ENCODE measurements at regions not wholly inside any gene's neighbourhood (a gene's known extent, or its start where the extent isn't known, plus 50 kb on each side); places are given as distances from the start of the nearest gene placed in this dataset.

DNA sequence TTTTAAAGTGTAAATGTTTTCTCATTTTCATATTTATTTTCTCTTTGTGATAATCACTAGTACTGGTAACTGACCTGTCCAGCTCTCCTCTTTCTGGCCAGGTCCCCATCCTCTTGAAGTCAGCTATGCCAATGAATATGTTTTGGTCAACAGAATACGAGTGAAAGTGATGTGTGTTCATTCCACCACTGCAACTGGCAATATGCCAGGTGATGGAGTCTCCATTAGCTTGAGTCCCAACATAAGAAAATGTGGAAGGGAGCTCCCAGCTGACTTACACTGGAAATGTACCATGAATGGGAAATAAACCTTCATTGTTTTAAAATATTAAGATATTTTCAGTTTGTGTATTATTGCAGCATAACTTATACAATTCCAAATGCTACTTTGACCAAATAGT, 75.8 kb downstream of the CCDC34 start:
- DNase-seq, result no peak

DNA sequence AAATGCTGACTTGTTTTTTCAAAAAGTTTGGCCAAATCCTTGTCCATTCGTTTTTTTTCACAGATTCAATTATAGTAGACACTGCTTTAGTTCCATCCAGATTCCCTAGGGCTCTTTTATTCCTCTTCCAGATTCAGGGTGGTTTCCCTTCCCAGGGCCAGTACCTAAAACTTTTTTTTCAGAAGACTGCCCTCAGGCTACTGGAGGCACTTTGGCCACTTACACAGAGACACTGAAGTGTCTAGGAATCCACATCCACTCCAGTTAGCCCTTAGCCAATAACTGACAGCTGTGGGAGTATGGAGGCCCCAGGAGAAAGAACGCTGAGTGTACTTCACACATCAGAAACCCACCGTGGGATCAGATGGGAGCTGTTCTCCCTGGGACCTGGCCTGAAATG, 77.3 kb downstream of the CCDC34 start:
- no peak for DNase-seq

DNA sequence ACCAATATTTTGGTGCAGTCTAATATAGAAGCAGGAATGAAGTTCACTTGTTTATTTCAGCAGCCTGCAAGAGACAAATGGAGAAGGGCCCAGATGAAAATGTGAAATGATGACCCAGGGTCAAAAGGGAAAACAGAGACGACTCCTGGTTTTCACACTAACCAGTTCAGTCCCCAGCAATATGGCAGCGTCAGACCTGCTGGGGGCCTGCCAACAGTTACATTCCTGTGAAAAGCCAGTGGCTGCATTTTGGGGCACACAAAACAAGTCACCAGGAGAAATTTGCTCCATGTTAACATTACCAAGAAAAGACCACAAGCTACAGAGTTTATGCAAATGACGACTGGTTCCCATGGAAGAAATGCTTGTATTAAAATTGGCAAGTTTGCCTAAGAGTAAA, 80.2 kb downstream of the CCDC34 start:
- no peak for DNase-seq

DNA sequence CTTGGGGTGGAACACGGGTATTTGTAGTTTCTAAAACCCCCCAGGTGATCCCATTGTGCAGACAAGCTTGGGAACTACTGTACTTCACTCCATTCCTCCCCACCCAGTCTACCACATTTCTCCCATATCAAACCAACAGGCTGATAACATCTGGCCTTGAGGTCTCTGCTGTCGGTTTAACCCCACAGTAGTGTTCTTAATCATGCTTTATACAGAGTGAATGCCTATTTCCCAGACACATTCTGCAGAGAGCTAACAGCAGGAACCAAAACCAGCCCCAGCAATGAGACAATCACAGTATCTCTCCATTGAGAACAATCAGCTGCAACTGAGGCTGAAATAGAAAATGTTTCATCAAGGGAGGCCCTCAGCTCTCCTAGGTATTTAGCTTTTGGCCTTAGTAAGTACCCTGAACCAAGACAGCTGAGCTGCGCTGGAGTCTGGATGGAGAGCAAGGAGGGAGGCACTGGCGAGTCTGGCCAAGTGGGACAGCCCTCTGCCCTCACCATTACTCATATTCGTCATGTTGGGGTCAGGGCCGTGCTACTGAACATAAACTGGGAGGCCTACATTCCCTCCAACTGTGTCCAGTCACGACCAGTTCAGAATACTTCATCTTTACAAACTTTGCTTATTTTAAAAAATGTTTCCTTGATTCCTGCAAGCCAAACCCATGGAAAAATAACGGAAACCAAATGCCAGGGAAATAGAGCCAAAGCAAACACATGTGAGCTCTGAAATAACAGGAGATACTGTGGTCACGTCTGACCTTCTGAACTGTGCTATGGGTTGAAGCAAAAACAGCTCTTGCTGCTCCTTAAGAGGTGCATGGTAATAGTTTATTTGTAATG, 81.0 kb downstream of the CCDC34 start:
- DNase-seq, result no peak

- DNase-seq, result no peak
Observed at GRCh38 chr11:27281276-27281675, 81.7 kb downstream of the CCDC34 start.

DNA sequence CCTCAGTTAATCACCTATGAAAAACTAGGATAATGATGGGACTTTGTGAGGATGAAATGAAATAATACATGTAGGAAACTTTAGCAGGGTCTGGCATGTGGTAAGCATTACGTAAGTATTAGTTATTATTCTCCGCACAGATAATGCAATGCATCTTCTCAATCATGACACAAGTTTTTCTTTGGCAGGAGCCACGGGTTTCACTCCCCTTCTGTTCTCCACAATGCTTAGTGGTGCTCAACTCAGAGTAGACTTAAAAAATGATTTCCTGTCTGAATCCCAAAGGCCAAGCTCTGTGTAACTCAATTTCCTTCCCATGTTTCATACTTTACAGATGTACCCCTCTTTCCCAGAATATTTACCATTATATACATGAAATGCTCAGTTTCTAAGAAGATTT, 82.9 kb downstream of the CCDC34 start:
- DNase-seq, result no peak

GRCh38 chr11:27279460-27279859, 83.6 kb downstream of the CCDC34 start:
- no peak for DNase-seq

- DNase-seq, result no peak
Observed at GRCh38 chr11:27277843-27278242, 85.2 kb downstream of the CCDC34 start.

- no peak for DNase-seq
Observed at GRCh38 chr11:27276141-27276540, 86.9 kb downstream of the CCDC34 start.

- no peak for DNase-seq
Observed at GRCh38 chr11:27274854-27275395, 88.1 kb downstream of the CCDC34 start.

DNA sequence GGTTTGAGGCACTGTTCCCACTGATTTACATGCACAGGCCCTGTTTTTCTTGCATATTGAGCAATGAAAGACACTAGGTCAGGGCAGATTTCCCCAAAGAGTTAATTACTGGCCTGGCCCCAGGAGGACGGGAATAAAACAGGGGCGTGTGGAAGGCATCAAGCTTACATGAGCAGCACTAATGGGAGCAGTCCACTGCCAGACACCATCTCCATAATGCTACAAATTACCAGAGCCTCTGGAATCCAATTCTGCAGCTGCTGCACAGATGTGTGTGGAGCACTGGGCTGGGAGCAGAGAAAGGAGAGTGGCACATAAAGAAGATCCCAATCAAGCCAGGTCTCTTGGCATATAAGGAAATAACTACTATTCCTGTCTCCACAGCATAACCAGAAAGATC, 96.9 kb downstream of the CCDC34 start:
- DNase-seq, result no peak

- DNase-seq, result no peak
Observed at GRCh38 chr11:27263986-27264385, 99.0 kb downstream of the CCDC34 start.

DNA sequence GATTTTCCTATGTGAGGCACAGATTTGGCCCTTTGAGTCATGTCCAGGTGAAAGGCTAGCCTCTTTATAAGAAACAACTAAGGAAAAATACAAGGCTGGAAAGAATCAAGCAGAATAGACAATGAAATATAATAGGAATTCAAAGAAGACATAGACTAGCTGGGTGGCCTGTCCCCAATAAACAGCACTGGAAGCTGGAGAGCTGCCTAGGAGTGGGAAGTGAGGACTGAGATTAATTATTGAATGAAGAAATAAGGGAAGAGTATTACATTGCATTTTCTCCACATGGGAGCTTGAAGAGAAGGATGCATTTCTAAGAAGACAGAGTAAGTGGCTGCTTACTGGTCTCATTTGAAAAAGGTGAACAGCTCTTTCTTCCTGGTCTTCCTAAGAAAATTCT, 100.0 kb downstream of the CCDC34 start:
- no peak for DNase-seq

DNA sequence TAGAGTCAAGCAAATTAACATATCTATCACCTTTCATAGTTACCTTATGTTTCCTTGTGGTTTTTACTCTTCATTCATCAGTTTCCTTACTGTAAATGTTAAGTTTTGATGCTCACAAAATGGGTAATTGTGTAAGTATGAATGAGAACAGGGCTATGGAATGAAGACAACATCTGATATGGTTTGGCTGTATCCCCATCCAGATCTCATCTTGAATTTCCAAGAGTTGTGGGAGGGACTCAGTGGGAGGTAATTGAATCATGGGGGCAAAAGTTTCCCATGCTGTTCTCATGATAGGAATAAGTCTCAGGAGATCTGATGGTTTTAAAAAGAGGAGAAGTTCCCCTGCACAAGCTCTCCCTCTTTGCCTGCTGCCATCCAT, 107.6 kb downstream of the CCDC34 start:
- no peak for DNase-seq

DNA sequence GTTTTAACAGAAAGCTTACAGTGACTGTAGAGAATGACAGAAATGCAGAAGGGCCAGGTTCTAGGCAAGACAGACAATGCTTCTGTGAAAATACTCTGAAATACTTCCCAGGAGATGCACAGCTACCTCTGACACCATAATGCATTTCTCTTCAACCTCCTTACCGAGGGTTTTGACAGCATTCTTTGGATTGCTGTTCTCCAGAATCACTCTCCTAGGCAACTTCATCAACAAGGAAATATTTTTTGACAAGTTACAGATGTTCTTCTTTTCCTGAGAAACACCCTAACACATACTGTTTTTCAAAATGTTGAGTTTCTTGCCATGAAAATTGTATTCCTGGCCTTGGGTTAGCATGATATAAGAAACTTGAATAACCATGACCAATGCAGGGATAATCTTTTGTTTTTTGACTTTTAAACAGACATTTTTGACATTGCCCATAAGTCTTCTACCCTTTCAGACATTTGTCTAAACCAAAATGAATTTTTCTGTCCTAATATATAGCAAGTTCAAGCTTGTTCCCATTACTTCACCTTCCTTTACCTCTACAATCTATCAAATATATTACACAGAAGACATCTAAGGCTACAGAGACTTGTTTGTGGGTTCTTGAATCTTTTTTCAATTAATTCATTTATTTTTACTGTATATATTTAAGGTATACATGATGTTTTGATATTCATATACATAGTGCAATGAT, 108.1 kb downstream of the CCDC34 start:
- DNase-seq, result no peak

DNA sequence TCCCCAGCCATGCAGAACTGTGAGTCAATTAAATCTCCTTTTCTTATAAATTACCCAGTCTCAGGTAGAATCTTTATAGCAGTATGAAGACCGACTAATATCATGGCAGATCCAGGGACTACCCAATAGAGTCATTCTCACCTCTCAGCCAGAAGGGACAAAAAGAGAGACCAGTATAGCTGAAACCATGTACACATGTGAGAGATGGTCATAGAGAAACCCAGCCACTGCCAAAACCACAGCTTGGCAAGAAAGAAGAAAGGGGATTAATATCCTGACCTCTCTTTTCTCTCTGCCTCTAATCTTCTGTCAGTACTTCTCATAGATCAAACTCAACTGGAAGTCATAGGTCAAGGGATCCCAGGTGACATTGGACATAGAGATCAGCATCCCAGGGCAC, 109.8 kb downstream of the CCDC34 start:
- no peak for DNase-seq

DNA sequence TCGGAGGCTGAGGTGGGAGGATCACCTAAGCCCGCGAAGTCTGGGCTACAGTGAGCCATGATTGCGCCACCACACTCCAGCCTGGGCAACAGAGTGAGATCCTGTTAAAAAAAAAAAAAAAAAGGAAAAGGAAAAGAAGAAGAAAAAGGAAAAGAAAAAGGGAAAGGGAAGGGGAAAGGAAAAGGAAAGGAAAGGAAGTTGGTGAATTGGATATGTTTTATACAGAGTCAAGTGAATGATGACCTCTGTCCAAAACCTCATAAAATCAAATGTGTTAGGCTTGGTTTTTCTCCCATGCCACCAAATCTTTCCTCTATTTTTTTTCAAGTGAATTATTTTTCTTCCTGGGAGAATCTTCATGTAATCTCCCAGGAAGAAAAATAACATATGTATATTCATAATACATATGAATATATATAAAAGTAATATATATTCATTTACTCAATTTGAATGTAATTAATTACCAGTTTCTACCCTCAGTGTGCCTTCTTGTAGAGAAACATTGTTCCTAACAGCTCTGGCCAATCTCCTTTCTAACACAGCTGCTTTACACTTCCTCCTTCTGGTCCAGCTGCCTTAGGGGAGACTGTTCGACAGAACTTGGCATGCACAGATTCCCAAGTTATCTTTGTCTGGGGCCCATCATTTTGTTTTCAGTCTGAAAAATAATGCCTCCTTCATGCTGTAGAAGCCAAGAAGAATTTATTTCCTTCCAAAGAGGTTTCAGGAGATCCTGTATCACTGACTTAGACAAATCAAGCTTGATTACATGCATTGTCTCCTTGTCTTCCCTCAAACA, 111.9 kb downstream of the CCDC34 start:
- DNase-seq, result no peak

GRCh38 chr11:27248576-27249509, 114.2 kb downstream of the CCDC34 start:
- DNase-seq, result no peak

- no peak for DNase-seq
Observed at GRCh38 chr11:27247660-27248059, 115.4 kb downstream of the CCDC34 start.

DNA sequence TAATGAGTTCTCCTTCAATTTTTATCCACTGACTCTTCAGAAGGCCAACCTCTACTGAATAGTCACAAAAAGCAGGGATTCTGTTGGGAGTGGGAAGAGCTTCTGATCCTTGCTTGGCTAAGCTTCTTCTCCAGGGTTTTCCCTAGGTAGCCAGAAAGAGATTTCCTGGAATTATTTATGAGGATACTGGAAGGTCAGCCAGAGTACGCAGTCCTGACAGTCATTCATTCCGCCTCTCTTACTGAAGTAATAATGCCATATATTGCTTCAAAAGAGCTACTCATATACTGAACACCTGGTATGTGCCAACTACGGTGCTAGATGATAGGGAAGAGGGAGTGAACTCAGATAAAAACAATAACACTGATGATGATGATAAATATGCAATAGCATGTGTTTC, 116.1 kb downstream of the CCDC34 start:
- no peak for DNase-seq

- no peak for DNase-seq
Observed at GRCh38 chr11:27244900-27245299, 118.1 kb downstream of the CCDC34 start.

DNA sequence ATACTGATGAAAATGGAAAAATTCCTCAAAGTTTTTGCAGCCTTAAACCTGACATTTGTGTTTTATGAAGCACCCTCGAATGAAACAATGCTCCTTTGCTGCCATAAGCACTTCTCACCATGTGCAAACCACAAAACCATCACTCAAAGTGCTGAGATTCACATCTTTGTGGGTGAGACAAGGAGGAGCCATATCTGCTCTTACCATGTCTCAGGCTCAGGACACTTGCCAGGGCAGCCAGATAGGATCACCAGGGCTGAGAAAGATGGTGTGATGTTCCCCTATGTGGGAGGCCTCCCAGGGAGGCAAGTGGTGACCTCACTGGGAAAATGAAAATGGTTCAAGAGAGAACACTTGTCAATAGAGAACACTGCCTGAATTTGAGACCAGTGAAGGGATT, 120.4 kb downstream of the CCDC34 start:
- no peak for DNase-seq

Measured in NCI-H187 treated with DMSO at 0.1 percent for 48 hours (cell line).